ENCODE measurements at regions not wholly inside any gene's neighbourhood (a gene's known extent, or its start where the extent isn't known, plus 50 kb on each side); places are given as distances from the start of the nearest gene placed in this dataset.

DNA sequence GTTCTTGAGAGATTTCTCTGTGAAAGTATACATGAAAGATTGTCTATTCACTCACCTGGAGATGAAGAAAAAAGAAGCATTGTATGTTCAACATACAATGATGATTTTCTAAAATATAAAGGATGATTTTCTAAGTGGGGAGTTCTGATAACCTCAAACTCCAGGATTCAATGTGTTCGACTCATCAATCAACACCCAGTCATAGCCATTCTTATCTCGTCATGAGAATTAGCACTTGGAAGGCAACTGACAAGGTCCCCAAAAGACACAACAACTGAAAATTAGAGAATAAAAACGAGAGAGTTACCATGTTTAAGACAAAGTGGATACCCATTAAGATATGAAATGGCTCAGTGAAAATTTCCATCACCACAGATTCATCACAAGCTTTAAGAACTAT lies 52.1 kb upstream of the SIMC1 start (continued):
- TF ChIP-seq NBN (IDR thresholded peaks at IDR 0.05; ENCODE audit: low read depth) (no peak), RCOR1 (IDR thresholded peaks at IDR 0.05; ENCODE audit: borderline replicate concordance in 1 of 2, low read depth in 2 of 2, low read length in 2 of 2) (peak in 1 of 2 experiments; percentile 38; a peak in 1 of 4 replicates), CBFA2T3 (IDR thresholded peaks at IDR 0.05) (peak; percentile 62), EP400 (IDR thresholded peaks at IDR 0.05) (no peak), SRF (CRISPR knock-in tag; IDR thresholded peaks at IDR 0.05) (no peak), SMAD4 (CRISPR knock-in tag; conservative IDR thresholded peaks at IDR 0.05) (peak; percentile 9; the same call in 1 of the 2 replicates), DPF2 (IDR thresholded peaks at IDR 0.05) (no peak), KHSRP (IDR thresholded peaks at IDR 0.05) (no peak), GABPB1 (CRISPR knock-in tag; IDR thresholded peaks at IDR 0.05) (no peak), CBFA2T2 (conservative IDR thresholded peaks at IDR 0.05) (peak; percentile 37), CBX1 (IDR thresholded peaks at IDR 0.05; ENCODE audit: low read depth) (no peak), ARID1B (IDR thresholded peaks at IDR 0.05) (peak; percentile 54; the same call in 1 of the 2 replicates), ARNT (IDR thresholded peaks at IDR 0.05) (0 out of 4 replicates have a peak, but pooled peaks of 1 of the 2 experiments have one; percentile 22)
- TF ChIP-seq, protein P1, sequence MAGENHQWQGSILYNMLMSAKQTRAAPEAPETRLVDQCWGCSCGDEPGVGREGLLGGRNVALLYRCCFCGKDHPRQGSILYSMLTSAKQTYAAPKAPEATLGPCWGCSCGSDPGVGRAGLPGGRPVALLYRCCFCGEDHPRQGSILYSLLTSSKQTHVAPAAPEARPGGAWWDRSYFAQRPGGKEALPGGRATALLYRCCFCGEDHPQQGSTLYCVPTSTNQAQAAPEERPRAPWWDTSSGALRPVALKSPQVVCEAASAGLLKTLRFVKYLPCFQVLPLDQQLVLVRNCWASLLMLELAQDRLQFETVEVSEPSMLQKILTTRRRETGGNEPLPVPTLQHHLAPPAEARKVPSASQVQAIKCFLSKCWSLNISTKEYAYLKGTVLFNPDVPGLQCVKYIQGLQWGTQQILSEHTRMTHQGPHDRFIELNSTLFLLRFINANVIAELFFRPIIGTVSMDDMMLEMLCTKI (IDR thresholded peaks at IDR 0.05; ENCODE audit: partially characterized antibody): no peak
- TF ChIP-seq, protein P2, sequence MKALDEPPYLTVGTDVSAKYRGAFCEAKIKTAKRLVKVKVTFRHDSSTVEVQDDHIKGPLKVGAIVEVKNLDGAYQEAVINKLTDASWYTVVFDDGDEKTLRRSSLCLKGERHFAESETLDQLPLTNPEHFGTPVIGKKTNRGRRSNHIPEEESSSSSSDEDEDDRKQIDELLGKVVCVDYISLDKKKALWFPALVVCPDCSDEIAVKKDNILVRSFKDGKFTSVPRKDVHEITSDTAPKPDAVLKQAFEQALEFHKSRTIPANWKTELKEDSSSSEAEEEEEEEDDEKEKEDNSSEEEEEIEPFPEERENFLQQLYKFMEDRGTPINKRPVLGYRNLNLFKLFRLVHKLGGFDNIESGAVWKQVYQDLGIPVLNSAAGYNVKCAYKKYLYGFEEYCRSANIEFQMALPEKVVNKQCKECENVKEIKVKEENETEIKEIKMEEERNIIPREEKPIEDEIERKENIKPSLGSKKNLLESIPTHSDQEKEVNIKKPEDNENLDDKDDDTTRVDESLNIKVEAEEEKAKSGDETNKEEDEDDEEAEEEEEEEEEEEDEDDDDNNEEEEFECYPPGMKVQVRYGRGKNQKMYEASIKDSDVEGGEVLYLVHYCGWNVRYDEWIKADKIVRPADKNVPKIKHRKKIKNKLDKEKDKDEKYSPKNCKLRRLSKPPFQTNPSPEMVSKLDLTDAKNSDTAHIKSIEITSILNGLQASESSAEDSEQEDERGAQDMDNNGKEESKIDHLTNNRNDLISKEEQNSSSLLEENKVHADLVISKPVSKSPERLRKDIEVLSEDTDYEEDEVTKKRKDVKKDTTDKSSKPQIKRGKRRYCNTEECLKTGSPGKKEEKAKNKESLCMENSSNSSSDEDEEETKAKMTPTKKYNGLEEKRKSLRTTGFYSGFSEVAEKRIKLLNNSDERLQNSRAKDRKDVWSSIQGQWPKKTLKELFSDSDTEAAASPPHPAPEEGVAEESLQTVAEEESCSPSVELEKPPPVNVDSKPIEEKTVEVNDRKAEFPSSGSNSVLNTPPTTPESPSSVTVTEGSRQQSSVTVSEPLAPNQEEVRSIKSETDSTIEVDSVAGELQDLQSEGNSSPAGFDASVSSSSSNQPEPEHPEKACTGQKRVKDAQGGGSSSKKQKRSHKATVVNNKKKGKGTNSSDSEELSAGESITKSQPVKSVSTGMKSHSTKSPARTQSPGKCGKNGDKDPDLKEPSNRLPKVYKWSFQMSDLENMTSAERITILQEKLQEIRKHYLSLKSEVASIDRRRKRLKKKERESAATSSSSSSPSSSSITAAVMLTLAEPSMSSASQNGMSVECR (CRISPR knock-in tag; IDR thresholded peaks at IDR 0.05): no peak
- TF ChIP-seq, protein P3, sequence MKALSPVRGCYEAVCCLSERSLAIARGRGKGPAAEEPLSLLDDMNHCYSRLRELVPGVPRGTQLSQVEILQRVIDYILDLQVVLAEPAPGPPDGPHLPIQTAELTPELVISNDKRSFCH (CRISPR knock-in tag; IDR thresholded peaks at IDR 0.05): no peak
- TF ChIP-seq, protein P3 (tag; IDR thresholded peaks at IDR 0.05): 0 out of 2 replicates have a peak, but pooled peaks have one; percentile 26
- TF ChIP-seq, protein P4, sequence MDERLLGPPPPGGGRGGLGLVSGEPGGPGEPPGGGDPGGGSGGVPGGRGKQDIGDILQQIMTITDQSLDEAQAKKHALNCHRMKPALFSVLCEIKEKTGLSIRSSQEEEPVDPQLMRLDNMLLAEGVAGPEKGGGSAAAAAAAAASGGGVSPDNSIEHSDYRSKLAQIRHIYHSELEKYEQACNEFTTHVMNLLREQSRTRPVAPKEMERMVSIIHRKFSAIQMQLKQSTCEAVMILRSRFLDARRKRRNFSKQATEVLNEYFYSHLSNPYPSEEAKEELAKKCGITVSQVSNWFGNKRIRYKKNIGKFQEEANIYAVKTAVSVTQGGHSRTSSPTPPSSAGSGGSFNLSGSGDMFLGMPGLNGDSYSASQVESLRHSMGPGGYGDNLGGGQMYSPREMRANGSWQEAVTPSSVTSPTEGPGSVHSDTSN (CRISPR knock-in tag; IDR thresholded peaks at IDR 0.05; ENCODE audit: low read depth): no peak
- TF ChIP-seq, protein P4 (tag; conservative IDR thresholded peaks at IDR 0.05; ENCODE audit: low read depth): peak; percentile 87
